ENCODE measurements at regions not wholly inside any gene's neighbourhood (a gene's known extent, or its start where the extent isn't known, plus 50 kb on each side); places are given as distances from the start of the nearest gene placed in this dataset.

- no peak for ATAC-seq
- Histone ChIP-seq H3K4me3 (no peak overlapping the region), H3K27ac (no peak overlapping the region), H3K4me1 (no peaks in the 10 kb centered on the region), H3K36me3 (no peaks in the 10 kb centered on the region), H3K27me3 (peaks cover 0 to 6% (median 0%) of the 10 kb centered on the region in 4 donors), H3K9me3 (no peaks in the 10 kb centered on the region)
- no peak for TF ChIP-seq CTCF (IDR thresholded peaks at IDR 0.05)
- no peak for FAIRE-seq
- intact Hi-C loops (cut with DNase I) = no loop called here
- DNase-seq = no peak
Observed at GRCh38 chr9:73890685-73891277, 606.4 kb upstream of the RORB start.

DNA sequence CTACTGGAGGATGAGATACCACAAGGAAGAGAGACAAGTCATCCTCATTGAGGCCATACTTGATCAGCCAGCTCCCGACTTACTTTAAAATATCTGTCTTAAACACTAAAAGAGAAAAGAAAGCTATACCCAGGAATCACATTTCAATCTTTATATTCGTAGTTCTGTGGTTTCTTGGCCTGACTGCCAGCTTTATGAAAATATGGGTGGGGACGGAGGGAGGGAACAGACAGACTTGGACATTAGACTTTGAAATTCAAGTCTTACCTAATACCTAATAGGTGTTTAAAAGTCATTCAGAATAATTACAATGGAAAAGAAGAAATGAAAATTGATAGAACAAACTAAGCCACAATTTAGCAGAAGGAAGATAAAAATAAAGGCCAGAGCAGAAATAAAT is 604.8 kb upstream of the RORB start:
- Histone ChIP-seq H3K27ac (no peak overlapping the region), H3K27me3 (peaks cover 0 to 6% (median 0%) of the 10 kb centered on the region in 4 donors), H3K4me1 (no peaks in the 10 kb centered on the region), H3K4me3 (no peak overlapping the region), H3K9me3 (no peaks in the 10 kb centered on the region), H3K36me3 (no peaks in the 10 kb centered on the region)
- WGBS, 2 donors = 42 to 55% methylated on average over 3 of the region's 3 CpGs
- FAIRE-seq (no peak), ATAC-seq (no peak), DNase-seq (no peak)
- no peak for TF ChIP-seq CTCF (IDR thresholded peaks at IDR 0.05)
- intact Hi-C loops (cut with DNase I) = no loop called here

GRCh38 chr9:73893230-73893629 is 603.9 kb upstream of the RORB start:
- DNase-seq (no peak), FAIRE-seq (no peak), ATAC-seq (no peak)
- TF ChIP-seq CTCF (IDR thresholded peaks at IDR 0.05) = no peak
- intact Hi-C loops (cut with DNase I) = no loop called here
- Histone ChIP-seq H3K9me3 (no peaks in the 10 kb centered on the region), H3K27ac (no peak overlapping the region), H3K27me3 (peaks cover 0 to 6% (median 0%) of the 10 kb centered on the region in 4 donors), H3K4me3 (no peak overlapping the region), H3K36me3 (no peaks in the 10 kb centered on the region), H3K4me1 (no peaks in the 10 kb centered on the region)

DNA sequence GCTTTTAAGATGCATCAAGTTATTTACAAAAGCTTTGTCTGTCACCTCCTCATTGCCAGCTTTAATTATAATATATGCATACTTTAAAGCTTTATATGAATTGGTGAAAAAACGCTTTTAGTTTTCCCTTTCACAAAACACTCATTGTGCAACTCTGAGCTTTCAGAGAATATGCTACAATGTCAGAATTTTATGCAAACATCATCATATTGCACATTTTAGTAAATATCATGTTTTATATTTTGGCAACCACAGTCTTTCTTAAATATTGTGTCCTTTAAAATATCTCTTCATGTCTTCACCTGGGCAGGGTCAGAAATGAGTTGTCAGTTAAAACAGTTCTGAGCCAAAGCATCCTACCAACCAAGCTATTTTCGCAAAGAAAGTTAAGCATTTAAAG is 601.1 kb upstream of the RORB start:
- WGBS, 2 donors = 54 to 55% methylated on average over 2 of the region's 2 CpGs
- no peak overlapping the region for H3K4me3 ChIP-seq
- FAIRE-seq = no peak

More for the DNA sequence above, 601.1 kb upstream of the RORB start:
- intact Hi-C loops (cut with DNase I) = no loop called here
- no peaks in the 10 kb centered on the region for H3K27me3 ChIP-seq
- H3K4me1 ChIP-seq = no peaks in the 10 kb centered on the region
- ATAC-seq (no peak), DNase-seq (no peak)
- no peaks in the 10 kb centered on the region for H3K9me3 ChIP-seq
- TF ChIP-seq CTCF (IDR thresholded peaks at IDR 0.05) = no peak
- no peaks in the 10 kb centered on the region for H3K36me3 ChIP-seq
- H3K27ac ChIP-seq = no peak overlapping the region
